Lung (tissue), 11 donors: ENCODE measurements at regions not wholly inside any gene's neighbourhood (a gene's known extent, or its start where the extent isn't known, plus 50 kb on each side); places are given as distances from the start of the nearest gene placed in this dataset.

Source experiments
- ATAC-seq: fragments of 200-7000 bp; cut with Tn5 transposase; one replicate; pipeline ENCODE4 v1.9.1; 2020; ENCODE audit warnings: moderate number of reproducible peaks; ENCODE audit not compliant: insufficient read depth, low FRiP score
- DNase-seq, 3 donors: peaks; one replicate each; pipeline ENCODE4 v3.0.0-alpha.2; 2013 to 2017
- H3K27ac ChIP-seq, 2 donors: one replicate each; pipeline ENCODE4 v1.5.1; 2013; ENCODE audit warnings: mild to moderate bottlenecking in 2 of 2, moderate library complexity in 2 of 2, control low read depth in 1 of 2, inconsistent platforms in 1 of 2, low read depth in 1 of 2, low read length in 1 of 2
- H3K27me3 ChIP-seq, 3 donors: one replicate each; pipeline ENCODE4 v1.5.1; 2013; ENCODE audit warnings: low read length in 2 of 3; ENCODE audit not compliant: control insufficient read depth in 3 of 3, insufficient read depth in 3 of 3
- H3K36me3 ChIP-seq, 4 donors: one replicate each; pipeline ENCODE4 v1.5.1; 2013; ENCODE audit warnings: low read length in 4 of 4, mild to moderate bottlenecking in 1 of 4, moderate library complexity in 1 of 4; ENCODE audit not compliant: control insufficient read depth in 4 of 4, insufficient read depth in 4 of 4
- H3K4me1 ChIP-seq, 5 donors: one replicate each; pipeline ENCODE4 v1.5.1; 2013; ENCODE audit warnings: low read length in 5 of 5, mild to moderate bottlenecking in 2 of 5, moderate library complexity in 1 of 5; ENCODE audit not compliant: control insufficient read depth in 5 of 5, insufficient read depth in 5 of 5
- H3K4me3 ChIP-seq: one replicate; pipeline ENCODE4 v1.5.1; 2013; ENCODE audit warnings: mild to moderate bottlenecking, control low read depth, moderate library complexity
- H3K9ac ChIP-seq, 2 donors: one replicate each; pipeline ENCODE4 v1.5.1; 2013; ENCODE audit warnings: low read length in 2 of 2, control low read depth in 1 of 2; ENCODE audit not compliant: insufficient read depth in 1 of 2
- H3K9me3 ChIP-seq, 4 donors: one replicate each; pipeline ENCODE4 v1.5.1; 2013; ENCODE audit warnings: low read length in 3 of 4, mild to moderate bottlenecking in 1 of 4, moderate library complexity in 1 of 4; ENCODE audit not compliant: control insufficient read depth in 4 of 4, insufficient read depth in 3 of 4
- CTCF ChIP-seq: IDR thresholded peaks from 2 replicates; pipeline ENCODE4 v1.5.1; 2012; ENCODE audit warnings: mild to moderate bottlenecking; ENCODE audit errors: control extremely low read depth, extremely low read depth
- WGBS, 2 donors: extraction: QIAGEN DNeasy Blood & Tissue Kit; methylation state at CpG; one replicate each; pipeline ENCODE4 v1.1.7; 2013; 5-methylcytosine and 5-hydroxymethylcytosine counted together
- donor health status: control.
- donor health status: control.
- donor health status: Bipolar disorder and iron deficiency.
- donor health status: healthy.
- donor health status: DM: yes; HTN: yes; CAD: no.

GRCh38 chr13:57948884-57949283 lies 317.3 kb downstream of the PCDH17 start:
- H3K27ac ChIP-seq: no peak overlapping the region
- 85% methylated on average over 3 of the region's 3 CpGs for WGBS, 2 donors
- H3K9me3 ChIP-seq: peaks cover 0 to 5% (median 0%) of the 10 kb centered on the region in 4 donors
- H3K27me3 ChIP-seq: no peaks in the 10 kb centered on the region
- no peak for ATAC-seq
- H3K9ac ChIP-seq: no peak overlapping the region
- TF ChIP-seq CTCF: no peak
- H3K4me1 ChIP-seq: no peaks in the 10 kb centered on the region
- DNase-seq: no peak
- H3K4me3 ChIP-seq: no peak overlapping the region
- no peaks in the 10 kb centered on the region for H3K36me3 ChIP-seq

GRCh38 chr13:57969951-57970350 lies 338.4 kb downstream of the PCDH17 start:
- ATAC-seq (no peak), DNase-seq (peak in 2 of 3 donors; percentile 1 to 5)
- no peaks in the 10 kb centered on the region for H3K27me3 ChIP-seq
- WGBS, 2 donors: 19 to 58% methylated on average over 1 of the region's 1 CpG
- H3K4me1 ChIP-seq: peaks cover 0 to 3% (median 0%) of the 10 kb centered on the region in 5 donors
- peaks cover 0 to 7% (median 1%) of the 10 kb centered on the region in 4 donors for H3K9me3 ChIP-seq
- H3K27ac ChIP-seq: no peak overlapping the region
- no peaks in the 10 kb centered on the region for H3K36me3 ChIP-seq
- H3K4me3 ChIP-seq: no peak overlapping the region
- no peak overlapping the region for H3K9ac ChIP-seq
- TF ChIP-seq CTCF: no peak

GRCh38 chr13:57970404-57970803 lies 338.9 kb downstream of the PCDH17 start:
- Histone ChIP-seq H3K4me3 (no peak overlapping the region), H3K9ac (no peak overlapping the region), H3K4me1 (peaks cover 0 to 3% (median 0%) of the 10 kb centered on the region in 5 donors), H3K36me3 (no peaks in the 10 kb centered on the region), H3K27ac (no peak overlapping the region), H3K27me3 (no peaks in the 10 kb centered on the region), H3K9me3 (peaks cover 0 to 7% (median 1%) of the 10 kb centered on the region in 4 donors)
- no peak for TF ChIP-seq CTCF
- ATAC-seq (no peak), DNase-seq (no peak)
- WGBS, 2 donors: 36 to 53% methylated on average over 1 of the region's 1 CpG

GRCh38 chr13:57982782-57983181 lies 351.2 kb downstream of the PCDH17 start:
- H3K9ac ChIP-seq: no peak overlapping the region
- H3K4me1 ChIP-seq: no peaks in the 10 kb centered on the region
- DNase-seq (no peak), ATAC-seq (no peak)
- H3K27me3 ChIP-seq: no peaks in the 10 kb centered on the region
- no peaks in the 10 kb centered on the region for H3K36me3 ChIP-seq
- no peak overlapping the region for H3K27ac ChIP-seq
- H3K9me3 ChIP-seq: no peaks in the 10 kb centered on the region
- TF ChIP-seq CTCF: no peak
- no peak overlapping the region for H3K4me3 ChIP-seq
